ENCODE measurements at regions not wholly inside any gene's neighbourhood (a gene's known extent, or its start where the extent isn't known, plus 50 kb on each side); places are given as distances from the start of the nearest gene placed in this dataset.
"Not testable (repeated sequence)": the region's sequence is repeated elsewhere in the genome, so short reads cannot be mapped to it uniquely, and the experiment has no call there.

DNA sequence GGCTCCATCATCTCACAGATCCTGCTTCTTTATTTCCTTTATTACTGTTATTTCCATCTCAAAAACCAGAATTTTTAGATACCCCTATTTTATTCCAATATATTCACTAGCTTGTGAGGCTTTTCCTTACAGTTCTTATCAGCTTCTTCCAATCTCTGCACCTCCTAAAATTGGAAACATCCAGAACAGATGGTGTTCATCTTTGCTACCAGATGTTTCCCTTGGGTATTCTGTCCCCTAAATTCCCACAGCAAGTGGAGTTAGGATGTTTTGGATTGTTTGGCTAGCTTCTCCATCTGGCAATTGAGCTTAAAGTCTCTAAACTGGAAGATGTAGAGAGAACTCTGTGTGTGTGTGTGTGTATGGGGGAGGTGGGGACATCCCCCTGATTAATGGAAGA lies 580.4 kb downstream of the DTWD2 start:
- in situ Hi-C loops (cut with MboI; ENCODE audit: low sequenced_read_pairs): no loop called here

DNA sequence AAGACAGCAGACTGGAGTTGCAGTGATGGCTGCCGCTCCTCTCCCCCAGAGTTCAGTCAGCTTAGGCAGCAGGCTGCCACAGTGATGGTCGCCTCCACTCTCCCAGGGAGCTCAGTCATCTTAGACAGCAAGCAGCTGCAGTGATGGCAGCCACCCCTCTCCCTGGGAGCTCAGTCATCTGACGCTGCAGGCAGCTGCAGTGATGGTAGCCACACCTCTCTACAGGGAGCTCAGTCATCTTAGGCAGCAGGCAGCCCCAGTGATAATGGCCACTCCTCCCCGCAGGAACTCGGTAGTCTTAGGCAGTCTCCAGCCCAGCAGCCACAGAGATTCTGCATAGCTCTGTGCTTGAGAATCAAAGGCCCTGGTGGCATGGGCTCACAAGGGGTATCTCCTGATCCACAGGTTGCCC lies 582.7 kb downstream of the DTWD2 start:
- in situ Hi-C loops (cut with MboI; ENCODE audit: low sequenced_read_pairs): no loop called here

DNA sequence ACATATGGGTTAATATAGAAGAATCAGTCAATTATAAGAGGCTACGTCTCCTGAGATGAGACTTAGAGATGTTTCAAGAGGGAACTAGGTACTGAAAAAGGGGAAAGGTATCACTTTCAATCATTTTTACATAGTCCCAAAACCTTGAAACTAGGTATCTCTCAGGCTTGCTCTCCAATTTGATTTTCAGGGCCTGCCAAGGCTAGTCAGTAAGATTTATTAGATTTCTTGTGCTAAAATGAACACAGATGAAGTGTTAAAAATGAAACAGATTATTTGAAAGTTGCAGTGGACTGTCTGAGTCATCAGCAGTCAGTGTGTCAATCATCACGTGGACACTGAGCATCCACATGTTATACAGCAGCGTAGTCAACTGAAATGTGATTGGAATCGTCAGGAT lies 591.1 kb downstream of the DTWD2 start:
- in situ Hi-C loops (cut with MboI; ENCODE audit: low sequenced_read_pairs): no loop called here

GRCh38 chr5:118392491-118392890 lies 595.9 kb downstream of the DTWD2 start:
- in situ Hi-C loops (cut with MboI; ENCODE audit: low sequenced_read_pairs): no loop called here

DNA sequence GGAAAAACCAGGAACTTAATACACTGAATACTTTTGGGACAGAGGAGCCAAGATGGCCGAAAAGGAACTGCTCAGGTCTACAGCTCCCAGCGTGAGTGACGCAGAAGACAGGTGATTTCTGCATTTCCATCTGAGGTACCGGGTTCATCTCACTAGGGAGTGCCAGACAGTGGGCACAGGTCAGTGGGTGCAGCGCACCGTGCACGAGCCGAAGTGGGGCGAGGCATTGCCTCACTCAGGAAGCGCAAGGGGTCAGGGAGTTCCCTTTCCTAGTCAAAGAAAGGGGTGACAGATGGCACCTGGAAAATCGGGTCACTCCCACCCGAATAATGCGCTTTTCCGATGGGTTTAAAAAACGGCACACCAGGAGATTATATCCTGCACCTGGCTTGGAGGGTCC lies 605.4 kb downstream of the DTWD2 start:
- in situ Hi-C loops (cut with MboI; ENCODE audit: low sequenced_read_pairs): not testable (repeated sequence)

GRCh38 chr5:118379470-118379869 lies 608.9 kb downstream of the DTWD2 start:
- in situ Hi-C loops (cut with MboI; ENCODE audit: low sequenced_read_pairs): no loop called here

DNA sequence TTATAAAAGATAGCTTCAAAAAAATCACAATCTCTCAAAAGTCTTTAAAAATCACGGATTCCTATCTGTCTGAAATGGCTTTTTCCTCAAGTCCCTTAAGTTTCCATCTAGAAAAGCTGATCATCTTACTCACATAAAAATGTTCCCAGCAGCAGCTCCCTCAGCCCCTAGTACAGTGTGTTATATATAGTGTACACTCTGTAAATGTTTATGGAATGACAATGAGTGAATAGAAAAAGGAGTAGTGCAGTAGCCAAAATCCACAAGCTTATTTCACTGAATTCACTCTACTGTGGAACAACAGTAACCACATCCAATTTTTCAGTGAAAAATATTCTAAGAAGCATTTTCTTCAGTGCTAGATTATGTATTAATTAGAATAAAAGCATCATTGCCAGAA lies 609.4 kb downstream of the DTWD2 start:
- in situ Hi-C loops (cut with MboI; ENCODE audit: low sequenced_read_pairs): no loop called here

DNA sequence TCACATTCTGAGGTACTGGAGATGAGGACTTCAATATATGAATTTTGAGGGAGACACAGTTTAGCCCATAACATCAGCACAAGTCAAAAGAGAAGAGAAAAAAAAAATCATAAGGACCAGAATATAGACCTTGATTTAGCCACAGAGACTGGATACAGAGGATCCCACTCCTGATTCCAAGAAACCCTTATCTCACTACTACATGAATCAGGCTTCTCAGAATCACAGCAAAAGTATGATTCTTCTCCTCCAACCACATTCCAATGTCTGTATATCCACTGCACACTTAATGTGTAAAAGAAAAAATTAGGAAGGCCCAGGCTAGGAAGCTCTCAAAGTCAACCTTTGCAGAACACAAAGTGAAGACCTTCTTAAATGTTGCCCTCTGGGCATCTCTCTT lies 610.9 kb downstream of the DTWD2 start:
- in situ Hi-C loops (cut with MboI; ENCODE audit: low sequenced_read_pairs): no loop called here

- in situ Hi-C loops (cut with MboI; ENCODE audit: low sequenced_read_pairs): no loop called here
Observed at GRCh38 chr5:118371973-118372831, 616.1 kb downstream of the DTWD2 start.

GRCh38 chr5:118366429-118366828 lies 621.9 kb downstream of the DTWD2 start:
- in situ Hi-C loops (cut with MboI; ENCODE audit: low sequenced_read_pairs): no loop called here

DNA sequence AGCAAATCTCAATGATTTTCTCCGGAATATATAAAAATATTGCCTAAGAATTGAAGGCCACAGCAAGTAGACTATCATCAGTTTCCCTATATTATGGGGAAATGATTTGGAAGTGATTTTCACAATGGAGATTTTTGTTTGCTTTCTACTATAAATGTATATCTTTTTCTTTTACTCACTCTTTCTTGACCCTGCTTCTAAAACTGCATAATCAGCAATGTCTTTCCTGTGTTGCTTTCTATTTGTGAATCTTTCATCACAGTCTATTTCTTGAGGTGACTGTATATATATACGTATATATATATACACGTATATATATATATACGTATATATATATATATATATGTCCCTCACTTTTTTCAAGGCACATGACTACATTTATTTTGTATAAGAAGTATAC lies 622.6 kb downstream of the DTWD2 start:
- in situ Hi-C loops (cut with MboI; ENCODE audit: low sequenced_read_pairs): no loop called here

GRCh38 chr5:118354797-118355196 lies 633.5 kb downstream of the DTWD2 start:
- in situ Hi-C loops (cut with MboI; ENCODE audit: low sequenced_read_pairs): no loop called here

DNA sequence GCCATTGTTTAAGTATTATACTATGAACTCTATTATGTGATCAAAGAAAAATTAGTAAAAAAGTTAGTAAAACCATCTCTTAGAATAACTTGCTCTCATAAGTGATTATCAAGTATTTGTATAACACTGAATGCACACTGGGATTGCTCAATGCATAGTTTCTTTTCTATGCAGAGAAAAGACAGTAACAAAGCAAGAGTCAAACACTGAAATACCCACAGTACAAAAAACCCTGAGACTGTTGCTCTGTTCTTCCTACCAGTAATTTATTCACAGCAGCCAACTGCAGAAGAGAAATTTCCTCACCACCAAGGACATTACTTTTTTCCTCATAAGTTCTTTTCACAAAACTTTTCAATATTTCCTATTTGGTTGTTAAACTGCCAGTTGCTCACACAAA lies 634.4 kb downstream of the DTWD2 start:
- in situ Hi-C loops (cut with MboI; ENCODE audit: low sequenced_read_pairs): no loop called here

DNA sequence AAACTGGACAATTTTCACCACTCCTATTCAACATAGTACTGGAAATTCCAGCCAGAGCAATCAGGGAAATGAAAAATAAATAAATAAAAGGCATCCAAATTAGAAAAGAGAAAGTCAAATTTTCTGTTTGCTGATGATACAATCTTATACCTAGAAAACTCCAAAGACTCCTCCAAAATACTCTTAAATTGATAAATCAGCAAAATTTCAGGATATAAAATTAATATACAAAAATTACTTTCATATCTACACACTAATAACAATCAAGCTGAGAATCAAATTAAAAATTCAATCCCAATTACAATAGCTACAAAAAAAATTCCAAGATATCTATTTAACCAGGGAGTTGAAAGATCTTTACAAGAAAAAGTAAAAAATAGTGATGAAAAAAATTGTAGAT lies 651.9 kb downstream of the DTWD2 start:
- in situ Hi-C loops (cut with MboI; ENCODE audit: low sequenced_read_pairs): no loop called here

- in situ Hi-C loops (cut with MboI; ENCODE audit: low sequenced_read_pairs): no loop called here
Observed at GRCh38 chr5:118327389-118327788, 661.0 kb downstream of the DTWD2 start.

DNA sequence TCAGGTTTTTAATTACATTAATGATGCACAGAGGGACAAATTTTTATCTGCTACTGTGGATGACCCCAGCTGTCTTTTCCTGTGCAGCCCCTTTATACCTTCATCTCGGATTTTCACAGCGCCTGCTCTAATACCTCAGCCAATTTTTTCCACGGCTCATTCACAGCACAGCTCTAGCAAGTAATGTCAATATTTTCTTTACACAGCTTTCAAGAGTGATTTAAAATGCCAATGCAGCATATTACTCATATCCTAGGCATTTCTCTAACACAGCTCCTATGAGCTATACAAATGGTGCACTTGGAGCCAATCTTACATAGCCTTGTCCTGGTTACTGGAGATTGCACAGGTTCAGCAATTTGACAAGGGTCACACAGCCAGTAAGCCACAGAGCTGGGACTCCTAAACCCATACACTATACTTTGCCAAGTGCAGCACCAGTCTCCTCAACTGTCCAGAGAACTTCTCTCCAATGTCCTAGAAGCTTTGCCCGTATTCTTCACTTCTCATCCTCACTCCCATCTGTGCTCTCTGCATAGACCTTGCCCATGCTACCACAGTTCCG lies 661.8 kb downstream of the DTWD2 start:
- in situ Hi-C loops (cut with MboI; ENCODE audit: low sequenced_read_pairs): no loop called here

DNA sequence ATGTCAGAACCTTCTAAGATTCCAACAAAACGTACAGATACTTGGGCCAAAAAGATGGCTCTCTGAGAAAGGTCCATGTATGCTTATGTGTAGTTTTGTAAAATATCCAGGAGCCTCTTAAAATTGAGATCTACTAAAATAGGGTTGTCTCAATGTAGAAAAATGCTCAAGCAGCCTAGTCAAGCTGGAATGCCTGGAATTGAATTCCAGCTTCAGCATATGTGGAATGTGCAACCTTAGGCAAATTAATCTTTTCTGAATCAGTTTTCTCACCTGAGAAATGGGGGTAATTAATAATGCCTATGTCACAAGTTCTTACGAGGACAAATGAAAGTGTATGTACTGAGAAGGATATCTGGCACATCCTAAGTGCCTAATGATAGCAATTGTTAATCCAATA lies 662.4 kb downstream of the DTWD2 start:
- in situ Hi-C loops (cut with MboI; ENCODE audit: low sequenced_read_pairs): no loop called here

GRCh38 chr5:118323723-118324122 lies 664.6 kb downstream of the DTWD2 start:
- in situ Hi-C loops (cut with MboI; ENCODE audit: low sequenced_read_pairs): not testable (repeated sequence)

GRCh38 chr5:118321081-118321480 lies 667.3 kb downstream of the DTWD2 start:
- in situ Hi-C loops (cut with MboI; ENCODE audit: low sequenced_read_pairs): no loop called here

DNA sequence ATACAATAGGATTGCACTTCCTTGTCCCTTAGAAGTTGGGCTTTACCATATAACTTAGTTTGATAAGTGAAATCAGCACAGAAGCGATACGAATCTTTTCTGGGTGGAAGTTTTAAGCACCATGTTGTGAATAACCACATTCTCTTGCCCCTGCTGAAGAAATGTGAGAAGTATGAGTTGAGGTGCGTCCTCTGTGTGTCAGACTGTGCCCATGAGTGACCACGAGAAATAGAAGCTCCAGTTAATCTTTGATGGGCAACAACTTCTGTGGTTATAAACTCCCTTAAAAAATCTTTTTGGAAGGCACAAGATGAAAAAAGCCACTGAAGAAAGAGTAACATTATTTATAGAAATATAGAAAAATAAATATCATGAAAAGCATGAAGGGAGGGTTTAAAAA lies 668.2 kb downstream of the DTWD2 start:
- in situ Hi-C loops (cut with MboI; ENCODE audit: low sequenced_read_pairs): no loop called here

DNA sequence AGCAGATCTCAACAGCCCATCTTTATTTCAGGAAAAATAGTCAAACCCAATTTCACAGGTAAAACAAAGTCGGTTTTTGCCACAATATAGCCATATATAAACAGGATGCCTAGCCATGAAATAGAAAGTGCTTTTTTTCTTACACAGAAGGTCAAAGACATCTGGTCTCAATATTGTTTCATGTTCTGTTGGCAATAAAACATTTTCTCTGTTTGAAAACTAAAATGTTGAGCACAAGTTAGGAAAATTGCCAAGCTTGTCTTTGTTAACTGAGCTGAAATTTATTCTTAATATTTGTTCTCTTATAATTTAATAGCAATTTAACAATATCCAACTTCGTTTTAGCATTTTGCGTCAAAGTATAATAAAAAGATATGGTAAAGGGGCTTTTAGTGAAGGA lies 673.4 kb downstream of the DTWD2 start:
- in situ Hi-C loops (cut with MboI; ENCODE audit: low sequenced_read_pairs): no loop called here

GRCh38 chr5:118311103-118311819 lies 677.1 kb downstream of the DTWD2 start:
- in situ Hi-C loops (cut with MboI; ENCODE audit: low sequenced_read_pairs): no loop called here

Measured in HL-60/S4 (cell line).